ENCODE measurements at regions not wholly inside any gene's neighbourhood (a gene's known extent, or its start where the extent isn't known, plus 50 kb on each side); places are given as distances from the start of the nearest gene placed in this dataset.

GRCh38 chr7:93778384-93778783, 112.2 kb downstream of the TFPI2 start:
- Histone ChIP-seq H3K9me3 (no peaks in the 10 kb centered on the region), H3K36me3 (no peaks in the 10 kb centered on the region), H3K27ac (no peak overlapping the region), H3K27me3 (no peaks in the 10 kb centered on the region), H3K4me3 (no peak overlapping the region), H3K4me1 (no peaks in the 10 kb centered on the region)
- FAIRE-seq (no peak), ATAC-seq (no peak), DNase-seq (no peak)
- 69 to 79% methylated on average over 4 of the region's 4 CpGs for WGBS, 2 donors
- intact Hi-C loops (cut with DNase I): no loop called here
- no peak for TF ChIP-seq CTCF (IDR thresholded peaks at IDR 0.05)

DNA sequence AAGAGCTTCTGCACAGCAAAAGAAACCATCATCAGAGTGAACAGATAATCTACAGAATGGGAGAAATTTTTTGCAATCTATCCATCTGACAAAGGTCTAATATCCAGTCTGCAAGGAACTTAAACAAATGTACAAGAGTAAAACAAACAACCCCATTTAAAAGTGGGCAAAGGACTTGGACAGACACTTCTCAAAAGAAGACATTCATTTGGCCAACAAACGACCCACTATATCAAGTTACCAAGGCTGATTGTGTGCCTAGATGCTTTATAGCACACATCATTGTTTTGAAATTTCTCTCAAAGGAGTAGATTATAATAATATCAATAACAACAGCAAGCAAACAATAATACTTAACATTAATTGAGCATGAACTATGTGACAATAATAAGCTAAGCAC, 117.1 kb downstream of the TFPI2 start:
- 18 to 23% methylated on average over 1 of the region's 1 CpG for WGBS, 2 donors
- no peak overlapping the region for H3K27ac ChIP-seq
- no peak overlapping the region for H3K4me3 ChIP-seq
- no peak for TF ChIP-seq CTCF (IDR thresholded peaks at IDR 0.05)
- intact Hi-C loops (cut with DNase I): no loop called here
- DNase-seq: no peak
- ATAC-seq: no peak
- FAIRE-seq: no peak
- no peaks in the 10 kb centered on the region for H3K36me3 ChIP-seq
- no peaks in the 10 kb centered on the region for H3K4me1 ChIP-seq
- H3K9me3 ChIP-seq: no peaks in the 10 kb centered on the region
- H3K27me3 ChIP-seq: no peaks in the 10 kb centered on the region

- Histone ChIP-seq H3K27me3 (no peaks in the 10 kb centered on the region), H3K36me3 (no peaks in the 10 kb centered on the region), H3K4me1 (no peaks in the 10 kb centered on the region), H3K4me3 (no peak overlapping the region), H3K27ac (no peak overlapping the region), H3K9me3 (no peaks in the 10 kb centered on the region)
- ATAC-seq: no peak
- intact Hi-C loops (cut with DNase I): no loop called here
- WGBS, 2 donors: 95% methylated on average over 2 of the region's 2 CpGs
- no peak for FAIRE-seq
- DNase-seq: no peak
- no peak for TF ChIP-seq CTCF (IDR thresholded peaks at IDR 0.05)
These were observed 125.1 kb downstream of the TFPI2 start for GRCh38 chr7:93765475-93765874.

GRCh38 chr7:93758631-93759030, 131.9 kb downstream of the TFPI2 start:
- Histone ChIP-seq H3K4me1 (no peaks in the 10 kb centered on the region), H3K36me3 (no peaks in the 10 kb centered on the region), H3K27ac (no peak overlapping the region), H3K27me3 (no peaks in the 10 kb centered on the region), H3K9me3 (no peaks in the 10 kb centered on the region), H3K4me3 (no peak overlapping the region)
- DNase-seq: no peak
- no peak for FAIRE-seq
- intact Hi-C loops (cut with DNase I): no loop called here
- peak in 2 of 4 donors; percentile 56 to 67 for ATAC-seq
- TF ChIP-seq CTCF (IDR thresholded peaks at IDR 0.05): no peak

GRCh38 chr7:93757426-93757825, 133.1 kb downstream of the TFPI2 start:
- Histone ChIP-seq H3K9me3 (no peaks in the 10 kb centered on the region), H3K36me3 (no peaks in the 10 kb centered on the region), H3K27ac (no peak overlapping the region), H3K4me3 (no peak overlapping the region), H3K27me3 (no peaks in the 10 kb centered on the region), H3K4me1 (no peaks in the 10 kb centered on the region)
- DNase-seq: no peak
- ATAC-seq: no peak
- no peak for TF ChIP-seq CTCF (IDR thresholded peaks at IDR 0.05)
- WGBS, 2 donors: 68 to 80% methylated on average over 2 of the region's 2 CpGs
- no peak for FAIRE-seq
- intact Hi-C loops (cut with DNase I): no loop called here
